ENCODE measurements at regions not wholly inside any gene's neighbourhood (a gene's known extent, or its start where the extent isn't known, plus 50 kb on each side); places are given as distances from the start of the nearest gene placed in this dataset.

GRCh38 chr7:68722044-68722443 is 876.2 kb upstream of the AUTS2 start:
- DNase-seq (ENCODE audit: low read depth in 1 of 2, low spot score in 2 of 2) (no peak), FAIRE-seq (no peak)
- Histone ChIP-seq H2AK5ac (ENCODE audit: low read depth, low read length) (no peak overlapping the region), H3K79me1 (ENCODE audit: low read depth, low read length) (no peaks in the 10 kb centered on the region), H4K5ac (ENCODE audit: insufficient read length, low read depth, low read length) (no peak overlapping the region), H3K4me2 (ENCODE audit: insufficient read depth in 1 of 2, low read depth in 2 of 2, low read length in 2 of 2) (no peak overlapping the region), H2BK20ac (ENCODE audit: low read length) (no peak overlapping the region), H3K23ac (ENCODE audit: insufficient read length) (no peak overlapping the region), H3K9ac (replicated peaks in 1 of 4; ENCODE audit: extremely low read depth in 1 of 4, low read depth in 3 of 4, low read length in 3 of 4) (no peak overlapping the region), H3K27me3 (replicated peaks in 1 of 4; ENCODE audit: control insufficient read depth in 3 of 4, extremely low read depth in 1 of 4, insufficient read depth in 3 of 4, low read length in 3 of 4) (no peaks in the 10 kb centered on the region), H2AFZ (ENCODE audit: low read length) (no peak overlapping the region), H3K9me3 (ENCODE audit: insufficient read depth in 2 of 2, low read depth in 1 of 2, low read length in 1 of 2) (no peaks in the 10 kb centered on the region), H3K27ac (ENCODE audit: low read depth, low read length) (no peak overlapping the region), H3K14ac (ENCODE audit: insufficient read length) (no peak overlapping the region), H3K23me2 (ENCODE audit: low read depth, low read length) (no peaks in the 10 kb centered on the region), H3K4me1 (replicated peaks in 1 of 4; ENCODE audit: control insufficient read depth in 3 of 4, insufficient read depth in 4 of 4, low read length in 3 of 4) (no peaks in the 10 kb centered on the region), H3K56ac (replicated peaks; ENCODE audit: insufficient read length, low read depth, low read length) (no peak overlapping the region), H3K79me2 (ENCODE audit: control insufficient read depth in 1 of 2, insufficient read depth in 2 of 2, low read length in 2 of 2) (no peaks in the 10 kb centered on the region), H4K20me1 (replicated peaks in 1 of 2; ENCODE audit: control insufficient read depth in 1 of 2, insufficient read depth in 2 of 2, low read length in 2 of 2) (no peaks in the 10 kb centered on the region), H4K91ac (replicated peaks; ENCODE audit: insufficient read length, low read length) (no peak overlapping the region), H3K4me3 (ENCODE audit: extremely low read depth in 1 of 4, insufficient read depth in 2 of 4, low read depth in 3 of 4, low read length in 4 of 4) (no peak overlapping the region), H2BK120ac (replicated peaks; ENCODE audit: low read depth, low read length) (no peak overlapping the region), H3K4ac (replicated peaks; ENCODE audit: insufficient read length, low read depth, low read length) (no peak overlapping the region), H2BK15ac (ENCODE audit: low read length) (no peak overlapping the region), H2BK5ac (ENCODE audit: low read depth, low read length) (no peak overlapping the region), H4K8ac (ENCODE audit: extremely low read depth, insufficient read depth, low read length) (no peak overlapping the region), H3K18ac (ENCODE audit: extremely low read depth, low read length) (no peak overlapping the region), H3K36me3 (ENCODE audit: control insufficient read depth in 2 of 4, insufficient read depth in 4 of 4, low read length in 3 of 4) (no peaks in the 10 kb centered on the region), H2BK12ac (ENCODE audit: low read depth, low read length) (no peak overlapping the region)
- 95% methylated on average over 1 of the region's 1 CpG; no CpG with 5 or more reads in 1 of the 2 experiments for WGBS, 2 experiments (ENCODE audit: extremely low coverage in 1 of 2, insufficient coverage in 1 of 2, insufficient read length in 1 of 2, insufficient replicate concordance in 2 of 2, low coverage in 1 of 2, low lambda C conversion rate in 2 of 2, missing lambda C conversion rate in 1 of 2)
- POLR2A ChIA-PET (ENCODE audit: partially characterized antibody) = no interaction called here
- CTCF ChIA-PET (ENCODE audit: partially characterized antibody) = interaction anchor here (0.7 to 1.2 kb wide), 3 partner anchors 10 to 77 kb away, joined by 3 to 4 read pairs (median 3); no protein-coding TSS in a partner anchor
- TF ChIP-seq SAP30 (IDR thresholded peaks at IDR 0.05; ENCODE audit: insufficient read depth, insufficient replicate concordance, low read length) (no peak), CREB1 (IDR thresholded peaks at IDR 0.05) (no peak), TEAD4 (IDR thresholded peaks at IDR 0.05; ENCODE audit: low read depth, low read length) (no peak), KDM5A (IDR thresholded peaks at IDR 0.05; ENCODE audit: low read length) (no peak), CTBP2 (IDR thresholded peaks at IDR 0.05; ENCODE audit: borderline replicate concordance, insufficient read depth, insufficient read length, low read length) (no peak), KDM4A (IDR thresholded peaks at IDR 0.05; ENCODE audit: low read depth, low read length, severe bottlenecking) (no peak), HDAC6 (IDR thresholded peaks at IDR 0.05; ENCODE audit: low read depth, low read length) (no peak)
- TF ChIP-seq, protein P1, sequence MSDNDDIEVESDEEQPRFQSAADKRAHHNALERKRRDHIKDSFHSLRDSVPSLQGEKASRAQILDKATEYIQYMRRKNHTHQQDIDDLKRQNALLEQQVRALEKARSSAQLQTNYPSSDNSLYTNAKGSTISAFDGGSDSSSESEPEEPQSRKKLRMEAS (IDR thresholded peaks at IDR 0.05) = no peak

Measured in H1 (cell line).